22Rv1 (cell line): ENCODE measurements at regions not wholly inside any gene's neighbourhood (a gene's known extent, or its start where the extent isn't known, plus 50 kb on each side); places are given as distances from the start of the nearest gene placed in this dataset.

ENCODE experiments used
- CTCF ChIP-seq: fragments of 450-650 bp; IDR thresholded peaks from 2 replicates; pipeline ENCODE4 v1.5.1; 2017; ENCODE audit warnings: mild to moderate bottlenecking
- ZFX ChIP-seq: fragments of 450-650 bp; IDR thresholded peaks from 2 replicates; pipeline ENCODE4 v1.6.1; 2017; ENCODE audit warnings: antibody characterized with exemption, borderline replicate concordance

- TF ChIP-seq CTCF (no peak), ZFX (no peak)
Measured at GRCh38 chr15:72866866-72867616, 83.5 kb upstream of the ADPGK start.
